ENCODE measurements at regions not wholly inside any gene's neighbourhood (a gene's known extent, or its start where the extent isn't known, plus 50 kb on each side); places are given as distances from the start of the nearest gene placed in this dataset.

DNA sequence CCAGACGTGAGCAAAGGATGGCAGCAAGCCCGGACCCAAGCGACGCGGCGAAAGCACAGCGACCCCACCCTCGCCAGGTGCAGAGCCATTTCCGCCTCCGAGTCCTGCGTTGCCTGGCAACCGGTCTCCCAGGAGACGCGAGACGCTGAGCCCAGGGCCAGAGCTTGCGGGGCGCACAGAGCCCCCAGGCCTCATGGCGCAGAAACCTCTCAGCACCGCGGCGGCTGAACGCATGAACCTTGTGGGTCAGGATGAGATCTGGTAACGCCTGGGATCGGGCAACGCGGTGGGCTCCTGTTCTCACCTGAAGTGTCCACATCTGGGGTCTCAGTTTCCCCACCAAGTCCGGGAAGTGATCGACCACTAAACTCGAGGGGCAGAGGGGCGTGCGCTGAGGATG is 77.7 kb downstream of the ANKRD60 start:
- Histone ChIP-seq H3K36me3 (ENCODE audit: control insufficient read depth in 2 of 2, extremely low read depth in 1 of 2, insufficient read depth in 1 of 2, low read length in 1 of 2) (no peaks in the 10 kb centered on the region), H3K27ac (ENCODE audit: low read length) (no peak overlapping the region), H3K27me3 (replicated peaks in 1 of 2; ENCODE audit: control insufficient read depth in 2 of 2, extremely low read depth in 1 of 2, insufficient read depth in 2 of 2, low read length in 1 of 2) (peaks cover 0 to 64% of the 10 kb centered on the region in 2 experiments), H3K4me1 (ENCODE audit: control insufficient read depth in 1 of 2, extremely low read depth in 1 of 2, insufficient read depth in 2 of 2, low read length in 2 of 2) (no peaks in the 10 kb centered on the region), H3K4me3 (ENCODE audit: control insufficient read depth in 1 of 2, extremely low read depth in 1 of 2, low read length in 1 of 2) (no peak overlapping the region), H3K9me3 (no peaks in the 10 kb centered on the region)
- peak in 1 of 35 experiments; percentile 6 for DNase-seq
- no peak for ATAC-seq (replicated peaks in 1 of 4)
- Mint-ChIP-seq H3K9me3 (no peaks in the 10 kb centered on the region), H3K36me3 (no peaks in the 10 kb centered on the region), H3K4me1 (peaks cover 0 to 2% (median 2%) of the 10 kb centered on the region in 3 donors), H3K27ac (no peak overlapping the region), H3K27me3 (peaks cover 59 to 77% of the 10 kb centered on the region in 2 donors), H3K4me3 (no peak overlapping the region)
- CTCF ChIA-PET, result no interaction called here
- POLR2A ChIA-PET, result no interaction called here
- 11% methylated on average over 27 of the region's 31 CpGs for whole genome bisulfite sequencing (ENCODE audit: insufficient coverage)

DNA sequence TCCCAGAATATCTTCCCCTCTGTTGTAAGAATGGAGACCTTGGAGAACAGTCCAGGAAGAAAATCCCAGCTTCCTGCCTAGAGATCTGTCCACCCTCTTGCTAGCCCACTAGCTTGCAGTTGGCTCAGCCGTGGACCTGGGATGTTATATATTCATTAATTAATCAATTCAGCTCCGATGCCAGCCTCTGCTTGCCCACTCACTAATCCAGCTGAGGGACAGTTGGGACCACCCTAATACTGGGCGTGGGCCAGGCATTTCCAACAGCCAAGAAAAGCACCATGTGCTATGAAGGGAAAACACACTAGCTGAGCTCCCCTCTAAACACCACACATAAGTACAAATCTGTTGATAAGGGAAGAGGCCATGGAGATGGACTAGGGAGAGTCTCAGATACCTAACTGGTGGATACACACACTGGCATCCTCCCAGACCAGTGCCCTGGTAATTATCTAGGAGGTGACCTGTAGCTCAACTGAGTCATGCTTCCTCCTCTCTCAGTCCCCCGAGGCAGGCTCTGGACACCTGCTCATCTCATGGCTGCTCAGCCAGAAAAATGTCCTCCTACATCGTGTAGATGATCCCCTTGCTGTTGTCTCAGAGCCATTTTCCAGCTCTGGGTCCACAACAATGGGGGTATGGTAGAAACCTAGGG is 78.9 kb downstream of the ANKRD60 start:
- H3K4me1 Mint-ChIP-seq, result peaks cover 0 to 2% (median 2%) of the 10 kb centered on the region in 3 donors
- H3K9me3 Mint-ChIP-seq, result no peaks in the 10 kb centered on the region
- WGBS (ENCODE audit: insufficient coverage), result 75% methylated on average over 2 of the region's 5 CpGs
- Histone ChIP-seq H3K9me3 (no peaks in the 10 kb centered on the region), H3K36me3 (ENCODE audit: control insufficient read depth in 2 of 2, extremely low read depth in 1 of 2, insufficient read depth in 1 of 2, low read length in 1 of 2) (no peaks in the 10 kb centered on the region), H3K4me1 (ENCODE audit: control insufficient read depth in 1 of 2, extremely low read depth in 1 of 2, insufficient read depth in 2 of 2, low read length in 2 of 2) (no peaks in the 10 kb centered on the region), H3K27ac (ENCODE audit: low read length) (no peak overlapping the region), H3K4me3 (ENCODE audit: control insufficient read depth in 1 of 2, extremely low read depth in 1 of 2, low read length in 1 of 2) (no peak overlapping the region), H3K27me3 (replicated peaks in 1 of 2; ENCODE audit: control insufficient read depth in 2 of 2, extremely low read depth in 1 of 2, insufficient read depth in 2 of 2, low read length in 1 of 2) (peaks cover 0 to 57% of the 10 kb centered on the region in 2 experiments)
- DNase-seq, result no peak
- no peak for ATAC-seq (replicated peaks in 1 of 4)
- ChIA-PET CTCF (no interaction called here), POLR2A (no interaction called here)
- H3K27ac Mint-ChIP-seq, result no peak overlapping the region
- H3K27me3 Mint-ChIP-seq, result peaks cover 66 to 81% of the 10 kb centered on the region in 2 donors
- no peak overlapping the region for H3K4me3 Mint-ChIP-seq
- no peaks in the 10 kb centered on the region for H3K36me3 Mint-ChIP-seq

DNA sequence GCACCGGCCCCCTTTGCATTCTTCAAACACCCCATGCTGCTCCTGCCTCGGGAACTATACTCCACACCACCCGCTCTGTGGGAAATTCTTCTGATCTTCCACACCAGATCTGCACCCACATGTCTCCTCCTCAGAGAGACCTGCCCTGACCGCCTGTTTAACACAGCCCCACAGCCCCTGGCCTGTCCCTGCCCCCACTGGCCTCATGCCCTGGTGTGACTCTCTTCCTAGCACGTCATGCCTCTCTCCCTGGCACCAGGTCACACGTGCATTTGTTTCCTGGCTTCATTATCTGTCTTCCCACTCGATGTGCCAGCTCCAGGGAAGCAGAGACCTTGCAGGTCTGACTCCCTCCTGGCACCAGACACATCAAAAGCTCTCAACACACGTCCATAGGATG is 79.6 kb downstream of the ANKRD60 start:
- Histone ChIP-seq H3K27me3 (replicated peaks in 1 of 2; ENCODE audit: control insufficient read depth in 2 of 2, extremely low read depth in 1 of 2, insufficient read depth in 2 of 2, low read length in 1 of 2) (peaks cover 0 to 57% of the 10 kb centered on the region in 2 experiments), H3K4me3 (ENCODE audit: control insufficient read depth in 1 of 2, extremely low read depth in 1 of 2, low read length in 1 of 2) (no peak overlapping the region), H3K9me3 (no peaks in the 10 kb centered on the region), H3K4me1 (ENCODE audit: control insufficient read depth in 1 of 2, extremely low read depth in 1 of 2, insufficient read depth in 2 of 2, low read length in 2 of 2) (no peaks in the 10 kb centered on the region), H3K36me3 (ENCODE audit: control insufficient read depth in 2 of 2, extremely low read depth in 1 of 2, insufficient read depth in 1 of 2, low read length in 1 of 2) (no peaks in the 10 kb centered on the region), H3K27ac (ENCODE audit: low read length) (no peak overlapping the region)
- DNase-seq (no peak), ATAC-seq (replicated peaks in 1 of 4) (no peak)
- CTCF ChIA-PET, result no interaction called here
- Mint-ChIP-seq H3K9me3 (no peaks in the 10 kb centered on the region), H3K4me1 (peaks cover 0 to 2% (median 2%) of the 10 kb centered on the region in 3 donors), H3K27ac (no peak overlapping the region), H3K36me3 (no peaks in the 10 kb centered on the region), H3K27me3 (peaks cover 64 to 78% of the 10 kb centered on the region in 2 donors), H3K4me3 (no peak overlapping the region)
- POLR2A ChIA-PET, result no interaction called here
- 51% methylated on average over 7 of the region's 8 CpGs for WGBS (ENCODE audit: insufficient coverage)

DNA sequence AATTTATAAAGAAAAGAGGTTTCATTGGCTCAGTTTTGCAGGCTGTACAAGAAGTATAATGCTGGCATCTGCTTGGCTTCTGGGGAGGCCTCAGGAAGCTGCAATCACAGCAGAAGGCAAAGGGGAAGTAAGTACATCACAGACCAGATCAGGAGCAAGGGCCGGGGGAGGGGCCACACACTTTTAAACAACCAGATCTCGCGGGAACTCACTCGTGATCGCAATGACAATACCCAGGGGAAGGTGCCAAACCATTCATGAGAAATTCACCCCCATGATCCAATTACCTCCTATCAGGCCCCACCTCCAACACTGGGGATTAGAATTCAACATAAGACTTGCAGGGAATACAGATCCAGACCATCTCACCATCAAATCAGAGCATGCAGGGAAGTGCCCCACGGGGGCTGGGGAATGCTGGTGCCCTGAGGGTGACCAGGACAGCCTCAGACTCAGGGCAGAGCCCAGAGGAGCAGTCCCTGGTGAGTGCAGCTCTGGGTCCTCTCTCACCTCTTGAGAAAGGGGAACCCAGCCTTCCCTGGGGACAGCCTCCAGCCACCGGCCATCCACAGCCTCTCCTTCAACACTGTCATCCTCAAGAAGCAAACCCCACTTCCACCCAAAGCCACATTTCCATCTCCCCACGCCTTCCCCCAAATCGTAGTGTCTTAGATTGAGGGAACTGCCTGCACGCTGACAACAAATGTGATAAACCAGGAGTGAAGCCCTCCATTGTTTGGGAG is 80.7 kb downstream of the ANKRD60 start:
- Histone ChIP-seq H3K27ac (ENCODE audit: low read length) (no peak overlapping the region), H3K4me3 (ENCODE audit: control insufficient read depth in 1 of 2, extremely low read depth in 1 of 2, low read length in 1 of 2) (no peak overlapping the region), H3K27me3 (replicated peaks in 1 of 2; ENCODE audit: control insufficient read depth in 2 of 2, extremely low read depth in 1 of 2, insufficient read depth in 2 of 2, low read length in 1 of 2) (peaks cover 0 to 47% of the 10 kb centered on the region in 2 experiments), H3K4me1 (ENCODE audit: control insufficient read depth in 1 of 2, extremely low read depth in 1 of 2, insufficient read depth in 2 of 2, low read length in 2 of 2) (no peaks in the 10 kb centered on the region), H3K9me3 (no peaks in the 10 kb centered on the region), H3K36me3 (ENCODE audit: control insufficient read depth in 2 of 2, extremely low read depth in 1 of 2, insufficient read depth in 1 of 2, low read length in 1 of 2) (no peaks in the 10 kb centered on the region)
- POLR2A ChIA-PET, result no interaction called here
- no peak for ATAC-seq (replicated peaks in 1 of 4)
- peaks cover 62 to 73% of the 10 kb centered on the region in 2 donors for H3K27me3 Mint-ChIP-seq
- no peaks in the 10 kb centered on the region for H3K9me3 Mint-ChIP-seq
- DNase-seq, result no peak
- peaks cover 0 to 2% (median 2%) of the 10 kb centered on the region in 3 donors for H3K4me1 Mint-ChIP-seq
- no peak overlapping the region for H3K4me3 Mint-ChIP-seq
- CTCF ChIA-PET, result no interaction called here
- WGBS (ENCODE audit: insufficient coverage), result 62% methylated on average over 2 of the region's 10 CpGs
- no peaks in the 10 kb centered on the region for H3K36me3 Mint-ChIP-seq
- H3K27ac Mint-ChIP-seq, result no peak overlapping the region

DNA sequence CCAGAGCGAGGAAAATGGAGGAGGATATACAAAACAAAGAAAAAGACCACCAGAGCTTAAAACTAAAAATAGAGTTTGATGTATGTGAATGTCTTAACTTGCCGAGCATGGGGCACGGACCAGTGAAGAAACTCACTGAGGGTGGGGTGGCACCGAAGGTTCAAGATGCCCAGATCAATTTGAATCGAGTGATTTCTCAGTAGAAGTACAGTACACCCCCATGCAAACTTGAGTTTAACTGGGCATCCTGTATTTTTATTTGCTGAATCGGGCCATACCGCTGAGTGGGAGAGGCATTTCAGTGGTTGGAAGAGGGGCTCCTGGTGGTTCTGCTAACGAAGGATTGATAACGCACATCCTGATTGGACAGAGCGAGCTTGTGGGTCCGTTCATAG is 81.7 kb downstream of the ANKRD60 start:
- POLR2A ChIA-PET, result no interaction called here
- Histone ChIP-seq H3K4me1 (ENCODE audit: control insufficient read depth in 1 of 2, extremely low read depth in 1 of 2, insufficient read depth in 2 of 2, low read length in 2 of 2) (no peaks in the 10 kb centered on the region), H3K27ac (ENCODE audit: low read length) (no peak overlapping the region), H3K27me3 (replicated peaks in 1 of 2; ENCODE audit: control insufficient read depth in 2 of 2, extremely low read depth in 1 of 2, insufficient read depth in 2 of 2, low read length in 1 of 2) (peaks cover 0 to 49% of the 10 kb centered on the region in 2 experiments), H3K9me3 (no peaks in the 10 kb centered on the region), H3K36me3 (ENCODE audit: control insufficient read depth in 2 of 2, extremely low read depth in 1 of 2, insufficient read depth in 1 of 2, low read length in 1 of 2) (no peaks in the 10 kb centered on the region), H3K4me3 (ENCODE audit: control insufficient read depth in 1 of 2, extremely low read depth in 1 of 2, low read length in 1 of 2) (no peak overlapping the region)
- WGBS (ENCODE audit: insufficient coverage), result 89% methylated on average over 9 of the region's 11 CpGs
- Mint-ChIP-seq H3K9me3 (no peaks in the 10 kb centered on the region), H3K4me3 (no peak overlapping the region), H3K36me3 (no peaks in the 10 kb centered on the region), H3K27ac (no peak overlapping the region), H3K27me3 (peaks cover 55 to 72% of the 10 kb centered on the region in 2 donors), H3K4me1 (peaks cover 0 to 2% (median 2%) of the 10 kb centered on the region in 3 donors)
- no peak for ATAC-seq (replicated peaks in 1 of 4)
- no peak for DNase-seq
- CTCF ChIA-PET, result no interaction called here

DNA sequence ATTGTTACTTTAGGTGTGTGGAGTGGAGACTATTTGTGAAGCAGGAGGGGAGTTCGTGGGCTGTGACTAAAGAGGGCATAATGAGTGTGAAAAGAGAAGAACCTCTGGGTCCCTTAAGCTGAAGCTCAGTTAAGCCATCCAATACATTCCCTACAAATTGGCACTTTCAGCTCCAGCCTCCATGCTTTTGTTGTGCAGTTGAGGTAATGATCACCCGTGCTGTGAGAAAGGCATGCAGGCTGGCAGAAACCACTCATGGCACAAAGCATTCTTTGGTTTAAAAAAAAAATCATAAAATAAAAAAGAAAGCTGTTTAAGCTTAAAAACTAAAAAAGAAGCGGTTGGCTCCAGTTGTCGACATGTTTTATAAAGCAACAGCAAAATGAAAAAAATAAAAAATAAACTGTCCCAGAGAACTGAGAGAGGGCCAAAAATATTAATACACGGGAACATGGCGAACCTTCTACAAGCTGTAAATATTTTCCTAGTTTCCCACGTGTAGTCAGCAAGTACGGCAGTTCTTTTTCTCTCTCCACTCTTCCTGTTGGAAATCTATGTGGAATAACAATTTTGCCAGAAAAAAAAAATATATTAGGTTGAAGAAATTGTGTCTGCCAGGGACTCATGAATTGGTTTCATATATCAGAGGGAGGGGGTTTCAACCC is 82.2 kb downstream of the ANKRD60 start:
- H3K27me3 Mint-ChIP-seq, result peaks cover 53 to 68% of the 10 kb centered on the region in 2 donors
- H3K27ac Mint-ChIP-seq, result no peak overlapping the region
- Histone ChIP-seq H3K9me3 (no peaks in the 10 kb centered on the region), H3K36me3 (ENCODE audit: control insufficient read depth in 2 of 2, extremely low read depth in 1 of 2, insufficient read depth in 1 of 2, low read length in 1 of 2) (no peaks in the 10 kb centered on the region), H3K4me3 (ENCODE audit: control insufficient read depth in 1 of 2, extremely low read depth in 1 of 2, low read length in 1 of 2) (no peak overlapping the region), H3K27ac (ENCODE audit: low read length) (no peak overlapping the region), H3K4me1 (ENCODE audit: control insufficient read depth in 1 of 2, extremely low read depth in 1 of 2, insufficient read depth in 2 of 2, low read length in 2 of 2) (no peaks in the 10 kb centered on the region), H3K27me3 (replicated peaks in 1 of 2; ENCODE audit: control insufficient read depth in 2 of 2, extremely low read depth in 1 of 2, insufficient read depth in 2 of 2, low read length in 1 of 2) (peaks cover 0 to 46% of the 10 kb centered on the region in 2 experiments)
- H3K4me3 Mint-ChIP-seq, result no peak overlapping the region
- ChIA-PET POLR2A (no interaction called here), CTCF (no interaction called here)
- peaks cover 0 to 2% (median 2%) of the 10 kb centered on the region in 3 donors for H3K4me1 Mint-ChIP-seq
- no CpG with 5 or more reads among the region's 8 CpGs for WGBS (ENCODE audit: insufficient coverage)
- DNase-seq (no peak), ATAC-seq (replicated peaks in 1 of 4) (no peak)
- no peaks in the 10 kb centered on the region for H3K36me3 Mint-ChIP-seq
- H3K9me3 Mint-ChIP-seq, result no peaks in the 10 kb centered on the region

Data from T-cell (primary cell).